Keratinocyte (primary cell): ENCODE measurements at regions not wholly inside any gene's neighbourhood (a gene's known extent, or its start where the extent isn't known, plus 50 kb on each side); places are given as distances from the start of the nearest gene placed in this dataset.

Source experiments
- DNase-seq: peaks from one replicate; pipeline ENCODE4 v3.0.0-alpha.2; 2011; ENCODE audit warnings: low read depth, missing footprints, low spot score
- FAIRE-seq: peaks from 2 replicates; lab custom pipeline; 2011; peaks lifted over from hg19 to GRCh38; lab: Jason Lieb, UNC
- H2AFZ ChIP-seq: 2 replicates; pipeline ENCODE4 v1.6.0; 2012; ENCODE audit warnings: low read length, control low read depth, inconsistent platforms; ENCODE audit not compliant: control insufficient read depth
- H3K27ac ChIP-seq: 2 replicates; pipeline ENCODE4 v1.5.1; 2011; ENCODE audit warnings: low read length; ENCODE audit not compliant: control insufficient read depth, insufficient read depth
- H3K27me3 ChIP-seq: 3 replicates; pipeline ENCODE4 v1.6.0; 2011; ENCODE audit warnings: low read length; ENCODE audit not compliant: control insufficient read depth, insufficient read depth; ENCODE audit errors: extremely low read depth
- H3K36me3 ChIP-seq, 2 experiments: 2 replicates in 1 of 2; 3 replicates in 1 of 2; pipeline ENCODE4 v1.5.1; 2011; ENCODE audit warnings: low read length in 2 of 2, mild to moderate bottlenecking in 1 of 2; ENCODE audit not compliant: control insufficient read depth in 2 of 2, insufficient read depth in 2 of 2; ENCODE audit errors: extremely low read depth in 1 of 2
- H3K4me1 ChIP-seq: 3 replicates; pipeline ENCODE4 v1.5.1; 2011; ENCODE audit warnings: low read length; ENCODE audit not compliant: control insufficient read depth, insufficient read depth; ENCODE audit errors: extremely low read depth
- H3K4me2 ChIP-seq: 3 replicates; pipeline ENCODE4 v1.6.0; 2011; ENCODE audit warnings: low read depth, low read length; ENCODE audit not compliant: control insufficient read depth, insufficient read depth; ENCODE audit errors: extremely low read depth
- H3K4me3 ChIP-seq, 3 experiments: fragments of 200-600 bp in 1 of 3; sonication (generic) in 1 of 3; 2 replicates in 2 of 3; 3 replicates in 1 of 3; pipeline ENCODE4 v1.5.1; 2011 to 2016; ENCODE audit warnings: low read length in 3 of 3, mild to moderate bottlenecking in 3 of 3, control low read depth in 2 of 3, inconsistent platforms in 1 of 3, low read depth in 1 of 3, mixed read lengths in 1 of 3, mixed run types in 1 of 3, moderate library complexity in 1 of 3; ENCODE audit not compliant: control insufficient read depth in 2 of 3, insufficient read depth in 2 of 3; ENCODE audit errors: extremely low read depth in 1 of 3
- H3K79me2 ChIP-seq: 2 replicates; pipeline ENCODE4 v1.6.0; 2012; ENCODE audit warnings: low read length; ENCODE audit not compliant: control insufficient read depth, insufficient read depth
- H3K9ac ChIP-seq: 3 replicates; pipeline ENCODE4 v1.6.0; 2011; ENCODE audit warnings: low read length; ENCODE audit not compliant: control insufficient read depth, insufficient read depth; ENCODE audit errors: extremely low read depth
- H3K9me1 ChIP-seq: 3 replicates; pipeline ENCODE4 v1.6.0; 2011; ENCODE audit warnings: low read length; ENCODE audit not compliant: control insufficient read depth, insufficient read depth; ENCODE audit errors: extremely low read depth
- H3K9me3 ChIP-seq: 2 replicates; pipeline ENCODE4 v1.5.1; 2012; ENCODE audit warnings: low read depth, low read length; ENCODE audit not compliant: control insufficient read depth
- H4K20me1 ChIP-seq: 3 replicates; pipeline ENCODE4 v1.6.0; 2011; ENCODE audit warnings: low read length; ENCODE audit not compliant: control insufficient read depth, insufficient read depth; ENCODE audit errors: extremely low read depth
- CTCF ChIP-seq, 3 experiments: IDR thresholded peaks in 1 of 3; conservative IDR thresholded peaks in 1 of 3; optimal IDR thresholded peaks in 1 of 3; 2 replicates in 2 of 3; 3 replicates in 1 of 3; pipeline versions ENCODE3 to v1.5.1; 2011; ENCODE audit warnings: low read length in 3 of 3, mild to moderate bottlenecking in 3 of 3, moderate library complexity in 2 of 3, control low read depth in 1 of 3, inconsistent platforms in 1 of 3; ENCODE audit not compliant: insufficient read depth in 2 of 3; ENCODE audit errors: extremely low read depth in 1 of 3
- EZH2 ChIP-seq: IDR thresholded peaks from one replicate; pipeline ENCODE4 v1.6.1; 2012; ENCODE audit warnings: inconsistent platforms, mild to moderate bottlenecking, low read length, moderate library complexity
- dilution Hi-C: fragments of 300-500 bp; cut with MboI; formaldehyde crosslinking; loops from one replicate; pipeline ENCODE4 v1.7.0; 2020; ENCODE audit warnings: low sequenced_read_pairs; ENCODE audit not compliant: extremely low pct_ligation_motif_present

GRCh38 chr2:8548065-8548618 lies 133.7 kb upstream of the ID2 start:
- dilution Hi-C loops, result no loop called here

GRCh38 chr2:8548619-8549150 lies 133.2 kb upstream of the ID2 start:
- Histone ChIP-seq H3K27ac (no peak overlapping the region), H2AFZ (no peak overlapping the region), H3K9me3 (no peaks in the 10 kb centered on the region), H3K9me1 (no peaks in the 10 kb centered on the region), H3K4me3 (no peak overlapping the region), H3K36me3 (no peaks in the 10 kb centered on the region), H3K27me3 (no peaks in the 10 kb centered on the region), H3K4me2 (no peak overlapping the region), H3K79me2 (no peaks in the 10 kb centered on the region), H3K9ac (no peak overlapping the region), H3K4me1 (no peaks in the 10 kb centered on the region), H4K20me1 (no peaks in the 10 kb centered on the region)
- dilution Hi-C loops, result no loop called here
- no peak for DNase-seq
- TF ChIP-seq EZH2 (no peak), CTCF (optimal IDR thresholded peaks at IDR 0.05 in 1 of 3, IDR thresholded peaks at IDR 0.05 in 1 of 3, conservative IDR thresholded peaks at IDR 0.05 in 1 of 3; ENCODE audit: extremely low read depth in 1 of 3, insufficient read depth in 2 of 3, low read length in 3 of 3) (no peak)
- no peak for FAIRE-seq

More at GRCh38 chr2:8548065-8548618, 133.7 kb upstream of the ID2 start:
- Histone ChIP-seq H3K79me2 (no peaks in the 10 kb centered on the region), H3K27me3 (no peaks in the 10 kb centered on the region), H4K20me1 (no peaks in the 10 kb centered on the region), H3K9me3 (no peaks in the 10 kb centered on the region), H3K36me3 (no peaks in the 10 kb centered on the region), H3K27ac (no peak overlapping the region), H3K4me1 (no peaks in the 10 kb centered on the region), H3K4me2 (no peak overlapping the region), H3K9ac (no peak overlapping the region), H3K4me3 (no peak overlapping the region), H2AFZ (no peak overlapping the region), H3K9me1 (no peaks in the 10 kb centered on the region)
- no peak for DNase-seq
- FAIRE-seq, result no peak
- no peak for TF ChIP-seq EZH2
- TF ChIP-seq CTCF (optimal IDR thresholded peaks at IDR 0.05 in 1 of 3, IDR thresholded peaks at IDR 0.05 in 1 of 3, conservative IDR thresholded peaks at IDR 0.05 in 1 of 3; ENCODE audit: extremely low read depth in 1 of 3, insufficient read depth in 2 of 3, low read length in 3 of 3), result no peak
